CD4-positive, alpha-beta T cell (primary cell): ENCODE measurements at regions not wholly inside any gene's neighbourhood (a gene's known extent, or its start where the extent isn't known, plus 50 kb on each side); places are given as distances from the start of the nearest gene placed in this dataset.

Source experiments
- ATAC-seq: fragments of 200-7000 bp; cut with Tn5 transposase; one replicate; pipeline ENCODE4 v1.10.0; 2022; ENCODE audit warnings: mild to moderate bottlenecking; ENCODE audit not compliant: poor library complexity
- CTCF ChIA-PET: fragments of 350-600 bp; sonication (Branson Sonifier 250); formaldehyde crosslinking; loops from one replicate; lab custom pipeline; 2021; ENCODE audit warnings: antibody characterized with exemption, inconsistent platforms; lab: Charles Lee
- POLR2A ChIA-PET: fragments of 350-600 bp; sonication (Branson Sonifier 250); formaldehyde crosslinking; loops from one replicate; lab custom pipeline; 2021; ENCODE audit warnings: antibody characterized with exemption, inconsistent platforms; lab: Charles Lee
- DNase-seq, 14 experiments: peaks; one replicate each; pipeline ENCODE4 v3.0.0-alpha.2; 2013 to 2020; ENCODE audit warnings: mixed read lengths in 2 of 14
- H3K27ac ChIP-seq, 2 donors: one replicate each; pipeline versions ENCODE4 v1.5.1 to v1.7.0; 2013; ENCODE audit warnings: low read length in 2 of 2, low read depth in 1 of 2, mild to moderate bottlenecking in 1 of 2
- H3K27me3 ChIP-seq, 2 experiments: 1 replicate in 1 of 2; 2 replicates in 1 of 2; pipeline versions ENCODE4 v1.6.1 to v1.7.0; 2013; ENCODE audit warnings: low read length in 2 of 2, control low read depth in 1 of 2, mild to moderate bottlenecking in 1 of 2, moderate library complexity in 1 of 2; ENCODE audit not compliant: insufficient read depth in 2 of 2, control insufficient read depth in 1 of 2
- H3K36me3 ChIP-seq: one replicate; pipeline ENCODE4 v1.6.1; 2013; ENCODE audit warnings: low read length, control low read depth; ENCODE audit not compliant: insufficient read depth
- H3K4me1 ChIP-seq: one replicate; pipeline ENCODE4 v1.6.1; 2013; ENCODE audit warnings: low read length, control low read depth; ENCODE audit not compliant: insufficient read depth
- H3K4me3 ChIP-seq: one replicate; pipeline ENCODE4 v1.5.1; 2013; ENCODE audit warnings: mild to moderate bottlenecking, low read length, moderate library complexity
- H3K9me3 ChIP-seq, 2 experiments: 1 replicate in 1 of 2; 2 replicates in 1 of 2; pipeline versions ENCODE4 v1.6.1 to v1.7.0; 2013; ENCODE audit warnings: low read length in 2 of 2, mild to moderate bottlenecking in 2 of 2, control low read depth in 1 of 2, moderate library complexity in 1 of 2; ENCODE audit not compliant: control insufficient read depth in 1 of 2, insufficient read depth in 1 of 2
- H3K27ac Mint-ChIP-seq: one replicate; pipeline ENCODE4 v1.8.0; 2020; ENCODE audit warnings: mixed read lengths
- H3K27me3 Mint-ChIP-seq: one replicate; pipeline ENCODE4 v1.8.0; 2021; ENCODE audit warnings: mixed read lengths
- H3K36me3 Mint-ChIP-seq: one replicate; pipeline ENCODE4 v1.8.0; 2021; ENCODE audit warnings: low read depth, mixed read lengths
- H3K4me1 Mint-ChIP-seq: one replicate; pipeline ENCODE4 v1.8.0; 2021; ENCODE audit warnings: low read depth, mixed read lengths
- H3K4me3 Mint-ChIP-seq: one replicate; pipeline ENCODE4 v1.8.0; 2020; ENCODE audit warnings: mild to moderate bottlenecking, mixed read lengths
- H3K9me3 Mint-ChIP-seq: one replicate; pipeline ENCODE4 v1.8.0; 2020; ENCODE audit warnings: mixed read lengths
- CTCF ChIP-seq: fragments of 200-600 bp; IDR thresholded peaks from one replicate; pipeline ENCODE4 v1.8.0; 2022; ENCODE audit warnings: antibody characterized with exemption, mild to moderate bottlenecking
- intact Hi-C, 2 experiments: fragments of 100-400 bp; cut with DNase I in 1 of 2; cut with micrococcal nuclease in 1 of 2; formaldehyde crosslinking; loops; one replicate each; pipeline versions ENCODE4 v1.15.1 to v1.9.0; 2023 to 2025; cut with DNase I, micrococcal nuclease

GRCh38 chr5:113686599-113686998 is 173.1 kb downstream of the YTHDC2 start:
- H3K36me3 ChIP-seq: no peaks in the 10 kb centered on the region
- H3K4me1 ChIP-seq: no peaks in the 10 kb centered on the region
- Mint-ChIP-seq H3K4me1 (no peaks in the 10 kb centered on the region), H3K36me3 (no peaks in the 10 kb centered on the region), H3K27me3 (peaks cover 34% of the 10 kb centered on the region), H3K4me3 (no peak overlapping the region), H3K9me3 (no peaks in the 10 kb centered on the region), H3K27ac (no peak overlapping the region)
- ATAC-seq (no peak), DNase-seq (no peak)
- ChIA-PET CTCF (no interaction called here), POLR2A (no interaction called here)
- TF ChIP-seq CTCF: no peak
- H3K9me3 ChIP-seq: no peaks in the 10 kb centered on the region
- intact Hi-C loops: no loop called here
- no peak overlapping the region for H3K27ac ChIP-seq
- H3K4me3 ChIP-seq: no peak overlapping the region
- peaks cover 6 to 8% of the 10 kb centered on the region in 2 experiments for H3K27me3 ChIP-seq

GRCh38 chr5:113689647-113690046 is 176.2 kb downstream of the YTHDC2 start:
- Histone ChIP-seq H3K27ac (no peak overlapping the region), H3K36me3 (no peaks in the 10 kb centered on the region), H3K27me3 (peaks cover 21 to 32% of the 10 kb centered on the region in 2 experiments), H3K9me3 (no peaks in the 10 kb centered on the region), H3K4me3 (no peak overlapping the region), H3K4me1 (no peaks in the 10 kb centered on the region)
- no peaks in the 10 kb centered on the region for H3K9me3 Mint-ChIP-seq
- no peak overlapping the region for H3K4me3 Mint-ChIP-seq
- no peaks in the 10 kb centered on the region for H3K36me3 Mint-ChIP-seq
- ChIA-PET CTCF (no interaction called here), POLR2A (no interaction called here)
- H3K4me1 Mint-ChIP-seq: no peaks in the 10 kb centered on the region
- H3K27ac Mint-ChIP-seq: no peak overlapping the region
- H3K27me3 Mint-ChIP-seq: peaks cover 63% of the 10 kb centered on the region
- no peak for TF ChIP-seq CTCF
- intact Hi-C loops: no loop called here
- DNase-seq: no peak
- no peak for ATAC-seq

GRCh38 chr5:113692466-113692865 is 179.0 kb downstream of the YTHDC2 start:
- Histone ChIP-seq H3K27me3 (peaks cover 16 to 34% of the 10 kb centered on the region in 2 experiments), H3K36me3 (no peaks in the 10 kb centered on the region), H3K9me3 (no peaks in the 10 kb centered on the region), H3K27ac (no peak overlapping the region), H3K4me1 (no peaks in the 10 kb centered on the region), H3K4me3 (no peak overlapping the region)
- Mint-ChIP-seq H3K9me3 (no peaks in the 10 kb centered on the region), H3K27me3 (peaks cover 77% of the 10 kb centered on the region), H3K4me3 (no peak overlapping the region), H3K4me1 (no peaks in the 10 kb centered on the region), H3K36me3 (no peaks in the 10 kb centered on the region), H3K27ac (no peak overlapping the region)
- intact Hi-C loops: no loop called here
- POLR2A ChIA-PET: no interaction called here
- CTCF ChIA-PET: no interaction called here
- DNase-seq: no peak
- TF ChIP-seq CTCF: no peak
- ATAC-seq: no peak
